K562 (cell line): ENCODE measurements at regions not wholly inside any gene's neighbourhood (a gene's known extent, or its start where the extent isn't known, plus 50 kb on each side); places are given as distances from the start of the nearest gene placed in this dataset.

Experiments used
- ATAC-seq: fragments of 200-7000 bp; cut with Tn5 transposase; 3 replicates; pipeline ENCODE4 v1.9.1; 2020; ENCODE audit warnings: moderate library complexity
- BruUV-seq: library from RNA; stranded (reverse); fragments of 400-500 nt; replicated peaks from 2 replicates; lab custom pipeline; 2021; lab: Mats Ljungman, UMichigan
- CTCF ChIA-PET: fragments of 300-600 bp; formaldehyde crosslinking; extraction: SDS; loops from one replicate; lab custom pipeline; 2021; ENCODE audit warnings: low intra/inter-chr PET ratio; lab: Yijun Ruan, JAX
- POLR2A ChIA-PET: fragments of 300-600, 350-650 bp; sonication (Branson Sonifier 250); formaldehyde crosslinking; extraction: SDS; loops from one replicate; lab custom pipeline; 2021; ENCODE audit warnings: antibody characterized with exemption, inconsistent platforms; lab: Yijun Ruan, JAX
- DNase-seq, 4 experiments: peaks; one replicate each; pipeline versions ENCODE4 v3.0.0 to v3.0.0-alpha.2; 2011 to 2018; ENCODE audit warnings: low spot score in 3 of 4, mixed read lengths in 3 of 4; ENCODE audit errors: extremely low read depth in 1 of 4
- FAIRE-seq: peaks from 2 replicates; lab custom pipeline; 2011; peaks lifted over from hg19 to GRCh38; lab: Jason Lieb, UNC
- H2AFZ ChIP-seq: 2 replicates; pipeline ENCODE4 v1.6.0; 2011; ENCODE audit warnings: low read depth, low read length, control low read depth, inconsistent platforms
- H3K27ac ChIP-seq: fragments of 200-600 bp; 3 replicates; pipeline ENCODE4 v1.8.0; 2011; ENCODE audit warnings: low read depth, mild to moderate bottlenecking, control low read depth, inconsistent platforms, low read length, moderate library complexity, mixed read lengths; ENCODE audit errors: extremely low read depth
- H3K27me3 ChIP-seq, 2 experiments: fragments of 300-600 bp in 1 of 2; 2 replicates in 1 of 2; 3 replicates in 1 of 2; pipeline versions ENCODE4 v1.6.0 to v1.8.0; 2011; ENCODE audit warnings: inconsistent platforms in 2 of 2, low read length in 2 of 2, mild to moderate bottlenecking in 1 of 2, mixed read lengths in 1 of 2, moderate library complexity in 1 of 2; ENCODE audit not compliant: control insufficient read depth in 2 of 2, insufficient read depth in 2 of 2
- H3K36me3 ChIP-seq: fragments of 300-600 bp; 3 replicates; pipeline ENCODE4 v1.8.0; 2011; ENCODE audit warnings: mild to moderate bottlenecking, low read length, inconsistent platforms; ENCODE audit not compliant: control insufficient read depth, insufficient read depth
- H3K4me1 ChIP-seq, 2 experiments: fragments of 200-600 bp in 1 of 2; replicated peaks in 1 of 2; 2 replicates in 1 of 2; 3 replicates in 1 of 2; pipeline versions ENCODE4 v1.5.1 to v1.8.0; 2011; ENCODE audit warnings: inconsistent platforms in 2 of 2, low read length in 2 of 2, mild to moderate bottlenecking in 1 of 2, mixed read lengths in 1 of 2, moderate library complexity in 1 of 2; ENCODE audit not compliant: control insufficient read depth in 2 of 2, insufficient read depth in 2 of 2
- H3K4me2 ChIP-seq: 2 replicates; pipeline ENCODE4 v1.6.1; 2011; ENCODE audit warnings: low read length, control low read depth, inconsistent platforms, mixed read lengths; ENCODE audit not compliant: insufficient read depth
- H3K4me3 ChIP-seq: fragments of 200-600 bp; sonication (generic), shearing (Covaris generic); 2 replicates; pipeline ENCODE4 v1.5.1; 2016; ENCODE audit warnings: control low read depth, inconsistent platforms
- H3K79me2 ChIP-seq: fragments of 200-600 bp; 3 replicates; pipeline ENCODE4 v1.8.0; 2011; ENCODE audit warnings: low read length, inconsistent platforms; ENCODE audit not compliant: control insufficient read depth, insufficient read depth
- H3K9ac ChIP-seq, 2 experiments: 2 replicates each; pipeline versions ENCODE4 v1.6.0 to v1.6.1; 2011; ENCODE audit warnings: low read depth in 2 of 2, low read length in 2 of 2, control low read depth in 1 of 2, inconsistent platforms in 1 of 2, mild to moderate bottlenecking in 1 of 2, mixed read lengths in 1 of 2; ENCODE audit not compliant: insufficient read depth in 1 of 2
- H3K9me1 ChIP-seq: one replicate; pipeline ENCODE4 v1.6.0; 2011; ENCODE audit warnings: inconsistent platforms, mild to moderate bottlenecking, low read length, moderate library complexity; ENCODE audit not compliant: control insufficient read depth, insufficient read depth
- H3K9me3 ChIP-seq: replicated peaks from 2 replicates; pipeline ENCODE4 v1.5.1; 2011; ENCODE audit warnings: low read depth, low read length, inconsistent platforms; ENCODE audit not compliant: control insufficient read depth, insufficient read depth
- H4K20me1 ChIP-seq: replicated peaks from 2 replicates; pipeline ENCODE4 v1.6.1; 2011; ENCODE audit warnings: low read length, inconsistent platforms, mixed read lengths; ENCODE audit not compliant: control insufficient read depth, insufficient read depth
- ILK ChIP-seq: fragments of 450-650 bp; IDR thresholded peaks from 2 replicates; pipeline ENCODE4 v1.6.1; 2016; ENCODE audit warnings: missing genetic modification characterization, low read depth, mild to moderate bottlenecking, missing compliant biosample characterization, moderate library complexity, borderline replicate concordance
- JUND ChIP-seq, 2 experiments: IDR thresholded peaks; 2 replicates in 1 of 2; 3 replicates in 1 of 2; pipeline ENCODE4 v1.6.1; 2011; ENCODE audit warnings: borderline replicate concordance in 2 of 2, low read depth in 2 of 2, low read length in 2 of 2, improper control_type of control experiment in 1 of 2, missing biosample characterization in 1 of 2, missing genetic modification characterization in 1 of 2, missing genetic modification reagents in 1 of 2
- MAFF ChIP-seq: IDR thresholded peaks from 2 replicates; pipeline ENCODE4 v1.6.1; 2012; ENCODE audit warnings: low read length, improper control_type of control experiment
- NRF1 ChIP-seq, 2 experiments: fragments of 450-650 bp; IDR thresholded peaks in 1 of 2; conservative IDR thresholded peaks in 1 of 2; 2 replicates each; pipeline ENCODE4 v1.6.1; 2014; ENCODE audit warnings: mild to moderate bottlenecking in 2 of 2
- POLR3G ChIP-seq: IDR thresholded peaks from 2 replicates; pipeline ENCODE4 v1.6.1; 2011; ENCODE audit not compliant: insufficient read length, insufficient replicate concordance; ENCODE audit errors: extremely low read depth
- POU5F1 ChIP-seq: fragments of 150-350 bp; IDR thresholded peaks from 2 replicates; pipeline ENCODE4 v1.6.1; 2014; ENCODE audit warnings: borderline replicate concordance, low read length, low read depth, mild to moderate bottlenecking; ENCODE audit not compliant: partially characterized antibody
- SIN3B ChIP-seq: fragments of 450-650 bp; IDR thresholded peaks from 2 replicates; pipeline ENCODE4 v1.6.1; 2017; ENCODE audit warnings: low read depth, mild to moderate bottlenecking, moderate library complexity
- STAT5B ChIP-seq: fragments of 250-450 bp; sonication (Bioruptor Pico); IDR thresholded peaks from 2 replicates; pipeline ENCODE4 v1.8.0; 2021; ENCODE audit warnings: mild to moderate bottlenecking, inconsistent platforms
- WGBS: fragments of 100-300 bp; shearing (Covaris generic); methylation state at CpG from one replicate; pipeline ENCODE4 v1.1.6; 2016; ENCODE audit warnings: low coverage, mixed read lengths; ENCODE audit not compliant: insufficient coverage; ENCODE audit errors: missing lambda C conversion rate; 5-methylcytosine and 5-hydroxymethylcytosine counted together
- in situ Hi-C: fragments of 300-500 bp; cut with MboI; formaldehyde crosslinking; loops from 4 replicates; pipeline ENCODE4 v1.15.0; 2018; ENCODE audit warnings: inconsistent platforms, mixed read lengths
- intact Hi-C: fragments of 100-400 bp; cut with micrococcal nuclease; formaldehyde crosslinking; loops from 2 replicates; pipeline ENCODE4 v1.14.2; 2022
- TF ChIP-seq, protein P1 (sequence below): fragments of 250-450 bp; sonication (Bioruptor Pico); IDR thresholded peaks from 2 replicates; pipeline ENCODE4 v1.4.0; 2020; ENCODE audit warnings: mild to moderate bottlenecking, moderate library complexity

DNA sequence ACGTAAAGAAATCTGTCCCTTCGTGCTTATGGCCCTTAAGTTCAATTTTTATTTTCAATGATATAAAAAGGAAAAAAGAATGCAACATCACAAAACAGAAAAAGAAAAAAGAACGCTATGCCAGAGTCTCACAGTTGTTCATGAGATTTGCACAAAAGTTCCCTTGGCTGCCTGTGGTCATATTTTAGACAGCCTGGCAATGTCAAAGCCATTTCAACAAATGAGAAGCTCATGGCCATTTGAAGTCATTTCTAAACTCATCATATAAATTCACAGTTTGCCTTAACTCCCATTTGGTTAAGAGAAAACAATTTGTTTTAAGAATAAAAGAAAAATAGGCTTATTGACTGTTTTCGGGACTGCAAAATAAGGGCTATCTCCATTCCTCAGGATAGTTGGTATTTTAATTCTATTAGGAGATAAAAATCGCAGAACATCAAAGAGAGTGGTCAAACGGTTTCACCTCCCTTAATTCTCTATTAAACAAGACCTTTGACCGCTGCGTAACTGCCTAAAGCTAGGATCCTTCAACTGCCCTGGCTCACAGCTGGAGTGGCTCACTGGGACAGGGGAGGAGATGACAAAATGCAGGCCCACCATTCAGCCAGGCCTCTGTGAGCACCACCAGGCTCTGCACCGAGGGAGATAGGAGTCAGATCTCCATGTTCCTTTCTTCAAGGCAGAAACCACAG, 119.2 kb upstream of the DAAM1 start (continued):
- TF ChIP-seq MAFF (no peak), JUND (IDR thresholded peaks at IDR 0.05; ENCODE audit: borderline replicate concordance, low read depth, low read length) (no peak), JUND (tag; IDR thresholded peaks at IDR 0.05; ENCODE audit: borderline replicate concordance, low read depth, low read length) (no peak), POLR3G (no peak)

DNA sequence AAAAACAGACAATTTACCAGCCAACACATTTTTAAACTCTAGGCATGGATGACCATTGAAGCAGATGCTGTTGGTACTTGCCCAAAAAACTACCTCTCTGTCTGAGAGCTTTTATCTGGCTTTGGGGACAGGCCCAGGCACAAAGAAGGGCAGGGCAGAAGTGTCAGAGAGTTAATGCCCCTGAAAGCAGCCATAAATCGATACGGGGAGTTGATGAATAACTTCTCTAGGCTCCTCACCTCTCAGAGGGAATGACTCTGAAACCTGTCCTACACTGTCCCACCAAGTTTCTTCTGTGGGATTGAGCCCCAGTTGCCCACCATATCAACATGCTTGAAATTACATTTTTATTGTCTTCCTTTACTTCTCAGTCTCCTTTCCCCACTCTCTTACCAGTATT, 113.0 kb upstream of the DAAM1 start:
- no peaks in the 10 kb centered on the region for H4K20me1 ChIP-seq
- no peaks in the 10 kb centered on the region for H3K9me1 ChIP-seq
- TF ChIP-seq, protein P1, sequence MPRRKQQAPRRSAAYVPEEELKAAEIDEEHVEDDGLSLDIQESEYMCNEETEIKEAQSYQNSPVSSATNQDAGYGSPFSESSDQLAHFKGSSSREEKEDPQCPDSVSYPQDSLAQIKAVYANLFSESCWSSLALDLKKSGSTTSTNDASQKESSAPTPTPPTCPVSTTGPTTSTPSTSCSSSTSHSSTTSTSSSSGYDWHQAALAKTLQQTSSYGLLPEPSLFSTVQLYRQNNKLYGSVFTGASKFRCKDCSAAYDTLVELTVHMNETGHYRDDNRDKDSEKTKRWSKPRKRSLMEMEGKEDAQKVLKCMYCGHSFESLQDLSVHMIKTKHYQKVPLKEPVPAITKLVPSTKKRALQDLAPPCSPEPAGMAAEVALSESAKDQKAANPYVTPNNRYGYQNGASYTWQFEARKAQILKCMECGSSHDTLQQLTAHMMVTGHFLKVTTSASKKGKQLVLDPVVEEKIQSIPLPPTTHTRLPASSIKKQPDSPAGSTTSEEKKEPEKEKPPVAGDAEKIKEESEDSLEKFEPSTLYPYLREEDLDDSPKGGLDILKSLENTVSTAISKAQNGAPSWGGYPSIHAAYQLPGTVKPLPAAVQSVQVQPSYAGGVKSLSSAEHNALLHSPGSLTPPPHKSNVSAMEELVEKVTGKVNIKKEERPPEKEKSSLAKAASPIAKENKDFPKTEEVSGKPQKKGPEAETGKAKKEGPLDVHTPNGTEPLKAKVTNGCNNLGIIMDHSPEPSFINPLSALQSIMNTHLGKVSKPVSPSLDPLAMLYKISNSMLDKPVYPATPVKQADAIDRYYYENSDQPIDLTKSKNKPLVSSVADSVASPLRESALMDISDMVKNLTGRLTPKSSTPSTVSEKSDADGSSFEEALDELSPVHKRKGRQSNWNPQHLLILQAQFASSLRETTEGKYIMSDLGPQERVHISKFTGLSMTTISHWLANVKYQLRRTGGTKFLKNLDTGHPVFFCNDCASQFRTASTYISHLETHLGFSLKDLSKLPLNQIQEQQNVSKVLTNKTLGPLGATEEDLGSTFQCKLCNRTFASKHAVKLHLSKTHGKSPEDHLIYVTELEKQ (CRISPR knock-in tag): no peak
- TF ChIP-seq POU5F1 (no peak), ILK (tag) (no peak), STAT5B (no peak), SIN3B (no peak), NRF1 (conservative IDR thresholded peaks at IDR 0.05 in 1 of 2, IDR thresholded peaks at IDR 0.05 in 1 of 2) (no peak)
- TF ChIP-seq, all 486 proteins: peak for 0
- H3K27me3 ChIP-seq: no peaks in the 10 kb centered on the region
- DNase-seq (no peak), ATAC-seq (no peak), FAIRE-seq (no peak)
- H3K9ac ChIP-seq: no peak overlapping the region
- no peak overlapping the region for H2AFZ ChIP-seq
- H3K4me1 ChIP-seq: no peaks in the 10 kb centered on the region
- intact Hi-C loops (no loop called here), in situ Hi-C loops (no loop called here)
- H3K36me3 ChIP-seq: no peaks in the 10 kb centered on the region
- H3K27ac ChIP-seq: no peak overlapping the region
- no TSS peak for BruUV-seq
- POLR2A ChIA-PET: no interaction called here
- WGBS: 0% methylated on average over 2 of the region's 2 CpGs
- no peak overlapping the region for H3K4me2 ChIP-seq
- CTCF ChIA-PET: no interaction called here
- no peaks in the 10 kb centered on the region for H3K79me2 ChIP-seq
- H3K4me3 ChIP-seq: no peak overlapping the region
- H3K9me3 ChIP-seq: no peaks in the 10 kb centered on the region
